OCI-LY1 (cell line): ENCODE measurements at regions not wholly inside any gene's neighbourhood (a gene's known extent, or its start where the extent isn't known, plus 50 kb on each side); places are given as distances from the start of the nearest gene placed in this dataset.

Experiments used
- H2AFZ ChIP-seq: fragments of 200-600 bp; sonication (generic), shearing (Covaris generic); 2 replicates; pipeline ENCODE4 v1.6.0; 2014; ENCODE audit warnings: antibody characterized with exemption, mild to moderate bottlenecking, low read length
- H3F3A ChIP-seq: fragments of 200-600 bp; sonication (generic), shearing (Covaris generic); 2 replicates; pipeline ENCODE4 v1.6.0; 2014; ENCODE audit warnings: mild to moderate bottlenecking, antibody characterized with exemption, low read length, moderate library complexity; ENCODE audit not compliant: insufficient read depth
- H3K27ac ChIP-seq: fragments of 200-600 bp; sonication (generic); 2 replicates; pipeline ENCODE4 v1.5.1; 2014; ENCODE audit warnings: low read length, mixed run types, mild to moderate bottlenecking, low read depth; ENCODE audit not compliant: poor library complexity, severe bottlenecking
- H3K27me3 ChIP-seq: fragments of 200-600 bp; sonication (generic); 2 replicates; pipeline ENCODE4 v1.6.0; 2014; ENCODE audit warnings: antibody characterized with exemption, mild to moderate bottlenecking, low read length, moderate library complexity; ENCODE audit not compliant: insufficient read depth
- H3K36me3 ChIP-seq: fragments of 200-600 bp; sonication (generic); 2 replicates; pipeline ENCODE4 v1.6.1; 2014; ENCODE audit warnings: mild to moderate bottlenecking, antibody characterized with exemption, low read length, moderate library complexity, mixed read lengths; ENCODE audit not compliant: insufficient read depth
- H3K4me1 ChIP-seq: fragments of 200-600 bp; sonication (generic); 2 replicates; pipeline ENCODE4 v1.5.1; 2014; ENCODE audit warnings: mild to moderate bottlenecking, low read length, moderate library complexity; ENCODE audit not compliant: insufficient read depth, severe bottlenecking
- H3K4me2 ChIP-seq: fragments of 200-600 bp; sonication (generic), shearing (Covaris generic); 2 replicates; pipeline ENCODE4 v1.6.1; 2014; ENCODE audit warnings: low read length
- H3K4me3 ChIP-seq: fragments of 200-600 bp; sonication (generic); 2 replicates; pipeline ENCODE4 v1.5.1; 2014; ENCODE audit warnings: low read length, low read depth, mild to moderate bottlenecking, mixed read lengths; ENCODE audit not compliant: poor library complexity, severe bottlenecking
- H3K79me2 ChIP-seq: fragments of 200-600 bp; shearing (Covaris generic); 2 replicates; pipeline ENCODE4 v1.6.1; 2016; ENCODE audit warnings: mixed run types, low read length, mixed read lengths; ENCODE audit not compliant: insufficient read depth
- H3K9ac ChIP-seq: fragments of 200-600 bp; sonication (generic), shearing (Covaris generic); 2 replicates; pipeline ENCODE4 v1.6.1; 2014; ENCODE audit warnings: mild to moderate bottlenecking, low read length, mixed read lengths
- H3K9me2 ChIP-seq: fragments of 200-600 bp; sonication (generic), shearing (Covaris generic); 2 replicates; pipeline ENCODE4 v1.6.1; 2014; ENCODE audit warnings: low read depth, mild to moderate bottlenecking, low read length, mixed read lengths
- H3K9me3 ChIP-seq: fragments of 200-600 bp; shearing (Covaris generic); 2 replicates; pipeline ENCODE4 v1.6.1; 2014; ENCODE audit warnings: low read length, mixed read lengths
- H4K20me1 ChIP-seq: fragments of 200-600 bp; sonication (generic), shearing (Covaris generic); 2 replicates; pipeline ENCODE4 v1.6.0; 2016; ENCODE audit warnings: mild to moderate bottlenecking, low read length; ENCODE audit not compliant: insufficient read depth
- EZH2 ChIP-seq: fragments of 200-600 bp; sonication (generic), shearing (Covaris generic); IDR thresholded peaks from 2 replicates; pipeline ENCODE4 v1.8.0; 2017; ENCODE audit warnings: borderline replicate concordance, mixed run types, mild to moderate bottlenecking, antibody characterized with exemption, low read length, moderate library complexity, mixed read lengths
- TF ChIP-seq, protein P1 (sequence below): fragments of 200-600 bp; sonication (generic), shearing (Covaris generic); IDR thresholded peaks from 2 replicates; pipeline ENCODE4 v1.5.1; 2017; ENCODE audit warnings: mild to moderate bottlenecking, antibody characterized with exemption, low read length, moderate library complexity, mixed read lengths

GRCh38 chr3:187999821-188000220, 154.1 kb upstream of the LPP start:
- Histone ChIP-seq H4K20me1 (no peaks in the 10 kb centered on the region), H3K4me3 (peak overlapping the region; percentile 49), H3K9ac (peak overlapping the region; percentile 75), H3K9me3 (no peaks in the 10 kb centered on the region), H3K36me3 (no peaks in the 10 kb centered on the region), H3K9me2 (no peaks in the 10 kb centered on the region), H3K79me2 (no peaks in the 10 kb centered on the region), H3K27me3 (no peaks in the 10 kb centered on the region), H2AFZ (no peak overlapping the region), H3F3A (peaks cover 3% of the 10 kb centered on the region; the same call in 1 of the 2 replicates), H3K27ac (peak overlapping the region; percentile 98), H3K4me1 (peaks cover 94% of the 10 kb centered on the region), H3K4me2 (peak overlapping the region; percentile 67)
- TF ChIP-seq, protein P1, sequence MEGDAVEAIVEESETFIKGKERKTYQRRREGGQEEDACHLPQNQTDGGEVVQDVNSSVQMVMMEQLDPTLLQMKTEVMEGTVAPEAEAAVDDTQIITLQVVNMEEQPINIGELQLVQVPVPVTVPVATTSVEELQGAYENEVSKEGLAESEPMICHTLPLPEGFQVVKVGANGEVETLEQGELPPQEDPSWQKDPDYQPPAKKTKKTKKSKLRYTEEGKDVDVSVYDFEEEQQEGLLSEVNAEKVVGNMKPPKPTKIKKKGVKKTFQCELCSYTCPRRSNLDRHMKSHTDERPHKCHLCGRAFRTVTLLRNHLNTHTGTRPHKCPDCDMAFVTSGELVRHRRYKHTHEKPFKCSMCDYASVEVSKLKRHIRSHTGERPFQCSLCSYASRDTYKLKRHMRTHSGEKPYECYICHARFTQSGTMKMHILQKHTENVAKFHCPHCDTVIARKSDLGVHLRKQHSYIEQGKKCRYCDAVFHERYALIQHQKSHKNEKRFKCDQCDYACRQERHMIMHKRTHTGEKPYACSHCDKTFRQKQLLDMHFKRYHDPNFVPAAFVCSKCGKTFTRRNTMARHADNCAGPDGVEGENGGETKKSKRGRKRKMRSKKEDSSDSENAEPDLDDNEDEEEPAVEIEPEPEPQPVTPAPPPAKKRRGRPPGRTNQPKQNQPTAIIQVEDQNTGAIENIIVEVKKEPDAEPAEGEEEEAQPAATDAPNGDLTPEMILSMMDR: no peak
- no peak for TF ChIP-seq EZH2

DNA sequence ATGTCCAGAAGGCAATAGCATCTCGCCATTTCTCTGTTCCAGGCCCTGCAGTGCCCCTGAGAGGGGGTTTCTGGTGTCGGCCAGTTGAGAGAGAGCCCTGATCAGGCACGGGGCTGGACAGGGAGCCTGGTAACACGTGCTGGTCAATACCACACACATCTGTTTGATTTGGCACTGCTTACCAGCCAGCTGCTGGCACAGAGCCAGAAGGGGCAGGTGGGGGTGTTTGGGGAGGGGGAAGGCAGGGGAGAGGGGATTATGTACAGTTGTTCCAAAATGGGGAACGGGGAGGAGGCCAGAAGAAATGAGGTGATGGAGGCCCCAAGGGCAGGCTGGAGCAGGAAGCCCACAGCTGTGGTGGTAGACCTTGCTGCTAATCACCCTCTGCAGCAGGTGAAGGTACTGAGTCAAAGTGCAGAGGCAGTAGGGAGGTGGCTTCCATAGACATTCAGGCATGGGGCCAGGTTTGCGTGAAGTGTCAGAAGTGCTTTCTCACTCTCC, 153.5 kb upstream of the LPP start:
- Histone ChIP-seq H3K27ac (peak overlapping the region; percentile 98), H3K36me3 (no peaks in the 10 kb centered on the region), H3K27me3 (no peaks in the 10 kb centered on the region), H3K9me2 (no peaks in the 10 kb centered on the region), H4K20me1 (no peaks in the 10 kb centered on the region), H3F3A (peaks cover 3% of the 10 kb centered on the region; the same call in 1 of the 2 replicates), H3K9me3 (no peaks in the 10 kb centered on the region), H3K4me1 (peaks cover 88% of the 10 kb centered on the region), H3K9ac (peak overlapping the region; percentile 75), H3K79me2 (no peaks in the 10 kb centered on the region), H2AFZ (no peak overlapping the region), H3K4me2 (peak overlapping the region; percentile 67), H3K4me3 (peak overlapping the region; percentile 49)
- TF ChIP-seq EZH2: no peak
- TF ChIP-seq, protein P1: no peak

DNA sequence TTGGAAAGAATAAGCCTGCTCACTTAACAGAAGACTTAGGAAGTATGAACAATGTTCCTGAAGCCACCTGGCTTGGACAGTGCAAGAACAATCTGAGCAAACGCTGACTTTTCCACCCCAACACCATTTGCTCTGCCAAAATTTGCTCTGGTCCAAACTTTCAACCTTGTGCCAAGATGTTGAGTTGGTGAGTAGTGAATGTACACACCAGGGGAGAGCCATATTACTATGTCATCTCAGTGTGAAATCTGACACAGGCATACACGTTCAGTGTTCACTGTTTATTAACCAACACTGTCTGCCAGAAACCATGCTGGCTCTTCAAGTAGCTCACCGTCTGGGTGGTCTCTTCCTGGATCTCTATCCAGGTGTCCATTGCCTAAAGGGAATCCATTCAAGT, 152.9 kb upstream of the LPP start:
- Histone ChIP-seq H3K9me3 (no peaks in the 10 kb centered on the region), H4K20me1 (no peaks in the 10 kb centered on the region), H3K4me3 (peak overlapping the region; percentile 49), H3K79me2 (no peaks in the 10 kb centered on the region), H3K27ac (peak overlapping the region; percentile 98), H3K9me2 (no peaks in the 10 kb centered on the region), H3K4me2 (peak overlapping the region; percentile 67), H2AFZ (no peak overlapping the region), H3K9ac (peak overlapping the region; percentile 75), H3K27me3 (no peaks in the 10 kb centered on the region), H3F3A (peaks cover 3% of the 10 kb centered on the region; the same call in 1 of the 2 replicates), H3K4me1 (peaks cover 88% of the 10 kb centered on the region), H3K36me3 (no peaks in the 10 kb centered on the region)
- no peak for TF ChIP-seq EZH2
- TF ChIP-seq, protein P1: no peak
